ENCODE measurements at regions not wholly inside any gene's neighbourhood (a gene's known extent, or its start where the extent isn't known, plus 50 kb on each side); places are given as distances from the start of the nearest gene placed in this dataset.

- Histone ChIP-seq H3K79me1 (ENCODE audit: low read depth, low read length) (no peaks in the 10 kb centered on the region), H3K23me2 (ENCODE audit: low read depth, low read length) (no peaks in the 10 kb centered on the region), H3K27me3 (replicated peaks in 1 of 4; ENCODE audit: control insufficient read depth in 3 of 4, extremely low read depth in 1 of 4, insufficient read depth in 3 of 4, low read length in 3 of 4) (no peaks in the 10 kb centered on the region), H4K5ac (ENCODE audit: insufficient read length, low read depth, low read length) (no peak overlapping the region), H2BK5ac (ENCODE audit: low read depth, low read length) (no peak overlapping the region), H4K20me1 (replicated peaks in 1 of 2; ENCODE audit: control insufficient read depth in 1 of 2, insufficient read depth in 2 of 2, low read length in 2 of 2) (no peaks in the 10 kb centered on the region), H3K4me2 (ENCODE audit: insufficient read depth in 1 of 2, low read depth in 2 of 2, low read length in 2 of 2) (no peak overlapping the region), H3K27ac (ENCODE audit: low read depth, low read length) (no peak overlapping the region), H4K91ac (replicated peaks; ENCODE audit: insufficient read length, low read length) (no peak overlapping the region), H3K9me3 (ENCODE audit: insufficient read depth in 2 of 2, low read depth in 1 of 2, low read length in 1 of 2) (no peaks in the 10 kb centered on the region), H2BK20ac (ENCODE audit: low read length) (no peak overlapping the region), H3K36me3 (ENCODE audit: control insufficient read depth in 2 of 4, insufficient read depth in 4 of 4, low read length in 3 of 4) (no peaks in the 10 kb centered on the region), H2BK12ac (ENCODE audit: low read depth, low read length) (no peak overlapping the region), H2BK15ac (ENCODE audit: low read length) (no peak overlapping the region), H3K14ac (ENCODE audit: insufficient read length) (no peak overlapping the region), H3K56ac (replicated peaks; ENCODE audit: insufficient read length, low read depth, low read length) (no peak overlapping the region), H3K9ac (replicated peaks in 1 of 4; ENCODE audit: extremely low read depth in 1 of 4, low read depth in 3 of 4, low read length in 3 of 4) (no peak overlapping the region), H2AFZ (ENCODE audit: low read length) (0 out of 2 replicates have a peak overlapping the region, but pooled peaks have one; percentile 17), H3K4ac (replicated peaks; ENCODE audit: insufficient read length, low read depth, low read length) (no peak overlapping the region), H2AK5ac (ENCODE audit: low read depth, low read length) (no peak overlapping the region), H3K23ac (ENCODE audit: insufficient read length) (no peak overlapping the region), H3K4me3 (ENCODE audit: extremely low read depth in 1 of 4, insufficient read depth in 2 of 4, low read depth in 3 of 4, low read length in 4 of 4) (no peak overlapping the region), H3K18ac (ENCODE audit: extremely low read depth, low read length) (no peak overlapping the region), H3K79me2 (ENCODE audit: control insufficient read depth in 1 of 2, insufficient read depth in 2 of 2, low read length in 2 of 2) (no peaks in the 10 kb centered on the region), H2BK120ac (replicated peaks; ENCODE audit: low read depth, low read length) (no peak overlapping the region), H4K8ac (ENCODE audit: extremely low read depth, insufficient read depth, low read length) (no peak overlapping the region), H3K4me1 (replicated peaks in 1 of 4; ENCODE audit: control insufficient read depth in 3 of 4, insufficient read depth in 4 of 4, low read length in 3 of 4) (no peaks in the 10 kb centered on the region)
- no peak for FAIRE-seq
- CTCF ChIA-PET (ENCODE audit: partially characterized antibody) = interaction anchor here (0.6 to 1.2 kb wide), 3 partner anchors 34 to 137 kb away, joined by 3 read pairs; no protein-coding TSS in a partner anchor
- WGBS, 2 experiments (ENCODE audit: extremely low coverage in 1 of 2, insufficient coverage in 1 of 2, insufficient read length in 1 of 2, insufficient replicate concordance in 2 of 2, low coverage in 1 of 2, low lambda C conversion rate in 2 of 2, missing lambda C conversion rate in 1 of 2) = 97% methylated on average over 7 of the region's 7 CpGs; no CpG with 5 or more reads in 1 of the 2 experiments
- POLR2A ChIA-PET (ENCODE audit: partially characterized antibody) = interaction anchor here (1.1 kb wide), 1 partner anchor 98 kb away, joined by 3 read pairs; no protein-coding TSS in a partner anchor
- no peak for DNase-seq (ENCODE audit: low read depth in 1 of 2, low spot score in 2 of 2)
- TF ChIP-seq USF2 (IDR thresholded peaks at IDR 0.05; ENCODE audit: low read length) (no peak), KDM5A (IDR thresholded peaks at IDR 0.05; ENCODE audit: low read length) (no peak), MAX (IDR thresholded peaks at IDR 0.05) (no peak), SP1 (IDR thresholded peaks at IDR 0.05; ENCODE audit: low read depth, low read length) (no peak), BACH1 (IDR thresholded peaks at IDR 0.05; ENCODE audit: low read length) (no peak), RAD21 (IDR thresholded peaks at IDR 0.05 in 1 of 2, conservative IDR thresholded peaks at IDR 0.05 in 1 of 2; ENCODE audit: low read depth in 2 of 2, low read length in 2 of 2) (no peak), ZNF274 (IDR thresholded peaks at IDR 0.05; ENCODE audit: borderline replicate concordance, extremely low read depth, low read length) (no peak), BCL11A (IDR thresholded peaks at IDR 0.05; ENCODE audit: low read depth in 2 of 2, low read length in 2 of 2) (no peak), RXRA (IDR thresholded peaks at IDR 0.05; ENCODE audit: insufficient read depth, low read depth, low read length) (no peak), ASH2L (IDR thresholded peaks at IDR 0.05; ENCODE audit: low read length) (no peak), EZH2 (IDR thresholded peaks at IDR 0.05; ENCODE audit: low read depth, low read length, severe bottlenecking) (no peak), POLR2AphosphoS5 (IDR thresholded peaks at IDR 0.05; ENCODE audit: low read depth, low read length) (no peak), CREB1 (IDR thresholded peaks at IDR 0.05) (no peak)
These were observed 96.7 kb upstream of the SIX3 start for GRCh38 chr2:44844651-44845270.

All from H1 (cell line).